LNCaP clone FGC (cell line): ENCODE measurements at regions not wholly inside any gene's neighbourhood (a gene's known extent, or its start where the extent isn't known, plus 50 kb on each side); places are given as distances from the start of the nearest gene placed in this dataset.

Source experiments
- DNase-seq: peaks from one replicate; pipeline ENCODE4 v3.0.0-alpha.2; 2011; ENCODE audit warnings: low read depth
- H3K4me3 ChIP-seq: 2 replicates; pipeline ENCODE4 v1.5.1; 2011; ENCODE audit warnings: mild to moderate bottlenecking, low read depth, low read length, control low read depth
- TF ChIP-seq, protein P1 (sequence below): IDR thresholded peaks from 2 replicates; pipeline ENCODE4 v1.5.1; 2012; ENCODE audit warnings: mild to moderate bottlenecking; ENCODE audit not compliant: control insufficient read depth, insufficient read depth; ENCODE audit errors: extremely low read depth

DNA sequence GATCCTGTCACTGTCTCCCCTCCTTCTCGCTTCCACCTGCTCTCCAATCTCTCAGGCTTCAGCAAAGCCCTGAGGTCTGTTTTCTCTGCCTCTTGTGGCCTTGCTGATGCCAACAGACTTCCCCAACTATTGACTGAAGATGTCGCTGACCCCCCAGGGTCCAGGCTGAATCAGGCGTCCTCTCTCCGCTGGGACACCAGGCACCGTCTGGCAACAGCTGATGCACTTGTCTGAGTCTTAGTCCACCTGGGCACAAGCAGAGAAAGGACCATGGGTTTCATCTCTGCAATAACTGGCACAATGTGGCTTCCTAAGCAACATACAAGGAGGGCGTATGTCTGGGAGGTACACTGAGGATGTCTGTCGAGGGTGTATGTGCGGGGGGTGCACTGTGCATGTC is 248.7 kb upstream of the MYT1L start:
- TF ChIP-seq, protein P1, sequence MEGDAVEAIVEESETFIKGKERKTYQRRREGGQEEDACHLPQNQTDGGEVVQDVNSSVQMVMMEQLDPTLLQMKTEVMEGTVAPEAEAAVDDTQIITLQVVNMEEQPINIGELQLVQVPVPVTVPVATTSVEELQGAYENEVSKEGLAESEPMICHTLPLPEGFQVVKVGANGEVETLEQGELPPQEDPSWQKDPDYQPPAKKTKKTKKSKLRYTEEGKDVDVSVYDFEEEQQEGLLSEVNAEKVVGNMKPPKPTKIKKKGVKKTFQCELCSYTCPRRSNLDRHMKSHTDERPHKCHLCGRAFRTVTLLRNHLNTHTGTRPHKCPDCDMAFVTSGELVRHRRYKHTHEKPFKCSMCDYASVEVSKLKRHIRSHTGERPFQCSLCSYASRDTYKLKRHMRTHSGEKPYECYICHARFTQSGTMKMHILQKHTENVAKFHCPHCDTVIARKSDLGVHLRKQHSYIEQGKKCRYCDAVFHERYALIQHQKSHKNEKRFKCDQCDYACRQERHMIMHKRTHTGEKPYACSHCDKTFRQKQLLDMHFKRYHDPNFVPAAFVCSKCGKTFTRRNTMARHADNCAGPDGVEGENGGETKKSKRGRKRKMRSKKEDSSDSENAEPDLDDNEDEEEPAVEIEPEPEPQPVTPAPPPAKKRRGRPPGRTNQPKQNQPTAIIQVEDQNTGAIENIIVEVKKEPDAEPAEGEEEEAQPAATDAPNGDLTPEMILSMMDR = no peak
- no peak for DNase-seq
- H3K4me3 ChIP-seq = no peak overlapping the region

GRCh38 chr2:2577407-2577831 is 246.3 kb upstream of the MYT1L start:
- DNase-seq = peak; percentile 36
- H3K4me3 ChIP-seq = no peak overlapping the region
- TF ChIP-seq, protein P1 = no peak

GRCh38 chr2:2575870-2576386 is 244.9 kb upstream of the MYT1L start:
- DNase-seq = no peak
- TF ChIP-seq, protein P1 = no peak
- no peak overlapping the region for H3K4me3 ChIP-seq

DNA sequence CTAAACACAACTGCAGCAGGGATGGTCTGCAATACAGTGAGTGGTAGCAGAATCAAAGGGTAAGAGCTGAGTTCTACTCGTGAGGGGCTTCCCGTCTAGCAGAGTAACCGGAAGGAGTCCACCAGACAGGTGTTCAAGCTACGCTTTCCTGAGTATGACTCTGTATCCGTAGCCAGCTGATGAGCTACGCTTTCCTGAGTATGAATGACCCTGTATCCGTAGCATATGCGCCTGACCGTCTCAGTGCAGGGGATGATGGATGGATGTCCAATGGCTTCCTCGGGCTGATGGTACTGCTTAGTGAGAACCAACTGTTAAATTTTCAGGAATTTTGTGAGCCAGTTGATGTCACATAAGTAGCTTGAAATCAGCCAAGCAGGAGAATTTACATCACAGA is 244.1 kb upstream of the MYT1L start:
- no peak for DNase-seq
- H3K4me3 ChIP-seq = no peak overlapping the region
- TF ChIP-seq, protein P1 = no peak

- TF ChIP-seq, protein P1 = no peak
- no peak overlapping the region for H3K4me3 ChIP-seq
- DNase-seq = no peak
These were observed 243.5 kb upstream of the MYT1L start for GRCh38 chr2:2574401-2575180.

DNA sequence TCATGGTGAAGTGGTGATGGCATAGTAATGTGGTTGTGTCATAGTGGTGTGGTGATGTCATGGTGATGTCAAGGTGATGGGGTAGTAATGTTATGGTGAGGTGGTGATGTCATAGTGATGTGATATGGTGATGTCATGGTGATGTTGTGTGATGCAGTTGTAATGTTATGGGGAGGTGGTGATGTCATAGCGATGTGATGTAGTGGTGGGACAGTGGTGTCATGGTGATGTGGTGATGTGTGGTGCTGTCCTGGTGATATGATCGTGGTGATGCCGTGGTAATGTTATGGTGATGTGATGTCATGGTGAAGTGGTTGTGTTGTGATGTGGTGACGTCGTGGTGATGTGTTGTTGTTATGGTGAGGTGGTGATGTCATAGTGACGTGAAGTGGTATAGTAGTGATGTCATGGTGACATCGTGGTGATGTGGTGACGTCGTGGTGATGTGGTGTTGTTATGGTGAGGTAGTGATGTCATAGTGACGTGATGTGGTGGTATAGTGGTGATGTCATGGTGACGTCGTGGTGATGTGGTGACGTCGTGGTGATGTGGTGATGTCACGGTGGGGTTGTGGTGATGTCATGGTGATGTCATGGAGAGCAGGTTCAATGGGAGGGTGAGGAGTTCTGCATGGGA is 242.7 kb upstream of the MYT1L start:
- no peak for DNase-seq
- H3K4me3 ChIP-seq = no peak overlapping the region
- TF ChIP-seq, protein P1 = no peak

GRCh38 chr2:2573205-2573604 is 242.1 kb upstream of the MYT1L start:
- no peak for DNase-seq
- no peak overlapping the region for H3K4me3 ChIP-seq
- TF ChIP-seq, protein P1 = no peak
